ENCODE measurements at regions not wholly inside any gene's neighbourhood (a gene's known extent, or its start where the extent isn't known, plus 50 kb on each side); places are given as distances from the start of the nearest gene placed in this dataset.

- POLR2A ChIA-PET (ENCODE audit: unreplicated experiment): no interaction called here
- Histone ChIP-seq H3K36me3 (ENCODE audit: low read depth, low read length) (no peaks in the 10 kb centered on the region), H3K79me2 (ENCODE audit: low read length) (no peaks in the 10 kb centered on the region), H4K20me1 (ENCODE audit: low read length) (no peaks in the 10 kb centered on the region), H3K9me2 (replicated peaks; ENCODE audit: low read length) (no peaks in the 10 kb centered on the region), H3K9me3 (ENCODE audit: low read length) (no peaks in the 10 kb centered on the region), H3K4me2 (ENCODE audit: low read length) (no peak overlapping the region), H2AFZ (ENCODE audit: low read length) (no peak overlapping the region), H3K4me3 (ENCODE audit: low read length) (no peak overlapping the region), H3F3A (ENCODE audit: low read length, unreplicated experiment) (no peaks in the 10 kb centered on the region), H3K4me1 (ENCODE audit: insufficient read depth, low read length) (peaks cover 54% of the 10 kb centered on the region), H3K27ac (ENCODE audit: low read length) (no peak overlapping the region), H3K9ac (ENCODE audit: low read length) (no peak overlapping the region), H3K27me3 (ENCODE audit: low read length) (no peaks in the 10 kb centered on the region)
- intact Hi-C loops (cut with micrococcal nuclease): loop anchor here (5.0 to 10.0 kb wide), 3 partner anchors 136 to 842 kb away; no protein-coding TSS in a partner anchor
- BruUV-seq (replicated peaks): no TSS peak
- ATAC-seq: no peak
- CTCF ChIA-PET: no interaction called here
- DNase-seq: no peak
- TF ChIP-seq EZH2phosphoT487 (IDR thresholded peaks at IDR 0.05; ENCODE audit: borderline replicate concordance, low read length): no peak
- TF ChIP-seq EZH2 (IDR thresholded peaks at IDR 0.05; ENCODE audit: low read length, unreplicated experiment): no peak
- TF ChIP-seq CTCF (conservative IDR thresholded peaks at IDR 0.05; ENCODE audit: low read depth, low read length): no peak
Observed at GRCh38 chr12:114912811-114913210, 228.8 kb upstream of the TBX3 start.

- TF ChIP-seq EZH2 (IDR thresholded peaks at IDR 0.05; ENCODE audit: low read length, unreplicated experiment) (no peak), CTCF (conservative IDR thresholded peaks at IDR 0.05; ENCODE audit: low read depth, low read length) (no peak), EZH2phosphoT487 (IDR thresholded peaks at IDR 0.05; ENCODE audit: borderline replicate concordance, low read length) (no peak)
- H3K9me3 ChIP-seq (ENCODE audit: low read length): no peaks in the 10 kb centered on the region
- no peaks in the 10 kb centered on the region for H3K9me2 ChIP-seq (replicated peaks; ENCODE audit: low read length)
- no peaks in the 10 kb centered on the region for H4K20me1 ChIP-seq (ENCODE audit: low read length)
- peak overlapping the region; percentile 8; the same call in 1 of the 2 replicates for H3K4me2 ChIP-seq (ENCODE audit: low read length)
- H3K27ac ChIP-seq (ENCODE audit: low read length): no peak overlapping the region
- POLR2A ChIA-PET (ENCODE audit: unreplicated experiment): interaction anchor here (0.6 kb wide), 2 partner anchors 38 to 227 kb away, joined by 4 to 5 read pairs; partner anchors contain the start of gene TBX3
- peak; percentile 33 for ATAC-seq
- no peak overlapping the region for H2AFZ ChIP-seq (ENCODE audit: low read length)
- BruUV-seq (replicated peaks): no TSS peak
- H3K4me1 ChIP-seq (ENCODE audit: insufficient read depth, low read length): peaks cover 38% of the 10 kb centered on the region
- H3F3A ChIP-seq (ENCODE audit: low read length, unreplicated experiment): no peaks in the 10 kb centered on the region
- no peaks in the 10 kb centered on the region for H3K79me2 ChIP-seq (ENCODE audit: low read length)
- intact Hi-C loops (cut with micrococcal nuclease): loop anchor here (5.0 to 10.0 kb wide), 3 partner anchors 134 to 844 kb away; no protein-coding TSS in a partner anchor
- DNase-seq: peak; percentile 58
- no peak overlapping the region for H3K4me3 ChIP-seq (ENCODE audit: low read length)
- no peaks in the 10 kb centered on the region for H3K36me3 ChIP-seq (ENCODE audit: low read depth, low read length)
- no peaks in the 10 kb centered on the region for H3K27me3 ChIP-seq (ENCODE audit: low read length)
- H3K9ac ChIP-seq (ENCODE audit: low read length): no peak overlapping the region
- CTCF ChIA-PET: no interaction called here
Observed at GRCh38 chr12:114911196-114911595, 227.2 kb upstream of the TBX3 start.

- peak; percentile 81 for DNase-seq
- POLR2A ChIA-PET (ENCODE audit: unreplicated experiment): interaction anchor here (1.0 kb wide), 1 partner anchor 14 kb away, joined by 9 read pairs; no protein-coding TSS in a partner anchor
- ATAC-seq: peak; percentile 27
- no peaks in the 10 kb centered on the region for H3K9me3 ChIP-seq (ENCODE audit: low read length)
- H3K79me2 ChIP-seq (ENCODE audit: low read length): no peaks in the 10 kb centered on the region
- no TSS peak for BruUV-seq (replicated peaks)
- peaks cover 47% of the 10 kb centered on the region for H3K4me1 ChIP-seq (ENCODE audit: insufficient read depth, low read length)
- no peaks in the 10 kb centered on the region for H3F3A ChIP-seq (ENCODE audit: low read length, unreplicated experiment)
- H3K27me3 ChIP-seq (ENCODE audit: low read length): no peaks in the 10 kb centered on the region
- CTCF ChIA-PET: no interaction called here
- H4K20me1 ChIP-seq (ENCODE audit: low read length): no peaks in the 10 kb centered on the region
- intact Hi-C loops (cut with micrococcal nuclease): no loop called here
- TF ChIP-seq CTCF (conservative IDR thresholded peaks at IDR 0.05; ENCODE audit: low read depth, low read length) (no peak), EZH2phosphoT487 (IDR thresholded peaks at IDR 0.05; ENCODE audit: borderline replicate concordance, low read length) (no peak), EZH2 (IDR thresholded peaks at IDR 0.05; ENCODE audit: low read length, unreplicated experiment) (no peak)
- H3K27ac ChIP-seq (ENCODE audit: low read length): peak overlapping the region; percentile 94
- H3K4me2 ChIP-seq (ENCODE audit: low read length): peak overlapping the region; percentile 75; the same call in 1 of the 2 replicates
- no peak overlapping the region for H3K4me3 ChIP-seq (ENCODE audit: low read length)
- no peaks in the 10 kb centered on the region for H3K9me2 ChIP-seq (replicated peaks; ENCODE audit: low read length)
- H3K9ac ChIP-seq (ENCODE audit: low read length): peak overlapping the region; percentile 78
- no peaks in the 10 kb centered on the region for H3K36me3 ChIP-seq (ENCODE audit: low read depth, low read length)
- H2AFZ ChIP-seq (ENCODE audit: low read length): no peak overlapping the region
Observed at GRCh38 chr12:114904254-114905003, 220.5 kb upstream of the TBX3 start.
